ENCODE measurements at regions not wholly inside any gene's neighbourhood (a gene's known extent, or its start where the extent isn't known, plus 50 kb on each side); places are given as distances from the start of the nearest gene placed in this dataset.

- no peak overlapping the region for H3K9ac ChIP-seq (ENCODE audit: insufficient read depth, low read length)
- TF ChIP-seq CTCF (conservative IDR thresholded peaks at IDR 0.05 in 1 of 2, IDR thresholded peaks at IDR 0.05 in 1 of 2; ENCODE audit: low read depth in 1 of 2, low read length in 2 of 2): no peak
- TF ChIP-seq EZH2 (IDR thresholded peaks at IDR 0.05; ENCODE audit: low read length, missing control alignments): no peak
- H3K4me2 ChIP-seq (ENCODE audit: extremely low read depth, insufficient read depth, low read length): no peak overlapping the region
- no peaks in the 10 kb centered on the region for H3K9me3 ChIP-seq (ENCODE audit: control insufficient read depth, insufficient read depth, low read depth, low read length)
- no peaks in the 10 kb centered on the region for H3K36me3 ChIP-seq (ENCODE audit: control insufficient read depth, insufficient read depth, low read length)
- H3K27ac ChIP-seq (ENCODE audit: insufficient read depth, low read length): no peak overlapping the region
- no peak for DNase-seq (ENCODE audit: low read depth in 2 of 2)
- no peaks in the 10 kb centered on the region for H4K20me1 ChIP-seq (ENCODE audit: control insufficient read depth, extremely low read depth, insufficient read depth, low read length)
- H2AFZ ChIP-seq (ENCODE audit: low read length): no peak overlapping the region
- H3K4me1 ChIP-seq (ENCODE audit: control insufficient read depth, extremely low read depth, insufficient read depth, low read length): no peaks in the 10 kb centered on the region
- H3K4me3 ChIP-seq (replicated peaks in 1 of 4; ENCODE audit: control extremely low read depth in 1 of 4, insufficient read depth in 1 of 4, low read depth in 3 of 4, low read length in 4 of 4): no peak overlapping the region
- no peaks in the 10 kb centered on the region for H3K27me3 ChIP-seq (ENCODE audit: control insufficient read depth, insufficient read depth, low read length)
- H3K79me2 ChIP-seq (ENCODE audit: control insufficient read depth, insufficient read depth, low read length): no peaks in the 10 kb centered on the region
Measured at GRCh38 chr6:121000381-121000780, 333.9 kb downstream of the TBC1D32 start.

- no peak for TF ChIP-seq EZH2 (IDR thresholded peaks at IDR 0.05; ENCODE audit: low read length, missing control alignments)
- TF ChIP-seq CTCF (conservative IDR thresholded peaks at IDR 0.05 in 1 of 2, IDR thresholded peaks at IDR 0.05 in 1 of 2; ENCODE audit: low read depth in 1 of 2, low read length in 2 of 2): no peak
- Histone ChIP-seq H3K36me3 (ENCODE audit: control insufficient read depth, insufficient read depth, low read length) (no peaks in the 10 kb centered on the region), H4K20me1 (ENCODE audit: control insufficient read depth, extremely low read depth, insufficient read depth, low read length) (no peaks in the 10 kb centered on the region), H3K4me2 (ENCODE audit: extremely low read depth, insufficient read depth, low read length) (no peak overlapping the region), H3K27ac (ENCODE audit: insufficient read depth, low read length) (no peak overlapping the region), H3K9me3 (ENCODE audit: control insufficient read depth, insufficient read depth, low read depth, low read length) (no peaks in the 10 kb centered on the region), H3K79me2 (ENCODE audit: control insufficient read depth, insufficient read depth, low read length) (no peaks in the 10 kb centered on the region), H2AFZ (ENCODE audit: low read length) (no peak overlapping the region), H3K4me3 (replicated peaks in 1 of 4; ENCODE audit: control extremely low read depth in 1 of 4, insufficient read depth in 1 of 4, low read depth in 3 of 4, low read length in 4 of 4) (no peak overlapping the region), H3K9ac (ENCODE audit: insufficient read depth, low read length) (no peak overlapping the region), H3K4me1 (ENCODE audit: control insufficient read depth, extremely low read depth, insufficient read depth, low read length) (no peaks in the 10 kb centered on the region), H3K27me3 (ENCODE audit: control insufficient read depth, insufficient read depth, low read length) (no peaks in the 10 kb centered on the region)
- no peak for DNase-seq (ENCODE audit: low read depth in 2 of 2)
Measured at GRCh38 chr6:120996340-120996739, 337.9 kb downstream of the TBC1D32 start.

DNA sequence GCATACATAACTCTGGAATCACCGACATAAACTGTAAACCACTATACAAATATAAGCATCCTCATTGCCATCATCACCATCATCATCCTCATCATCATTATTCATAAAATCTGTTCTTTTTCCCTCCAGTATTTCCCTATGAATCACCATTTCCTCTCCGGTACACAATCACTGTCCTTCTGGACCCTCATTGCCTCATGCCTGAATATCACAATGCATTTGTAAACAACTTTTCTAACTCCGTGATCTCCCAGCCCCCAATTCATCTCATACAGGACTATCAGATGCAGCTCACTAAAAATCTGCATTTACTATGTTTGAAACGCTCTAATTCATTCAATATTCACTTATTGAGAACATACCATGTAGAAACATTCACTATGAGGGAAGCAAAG, 339.7 kb downstream of the TBC1D32 start:
- H3K4me1 ChIP-seq (ENCODE audit: control insufficient read depth, extremely low read depth, insufficient read depth, low read length): no peaks in the 10 kb centered on the region
- no peaks in the 10 kb centered on the region for H3K9me3 ChIP-seq (ENCODE audit: control insufficient read depth, insufficient read depth, low read depth, low read length)
- no peak for DNase-seq (ENCODE audit: low read depth in 2 of 2)
- no peak overlapping the region for H3K27ac ChIP-seq (ENCODE audit: insufficient read depth, low read length)
- H3K4me2 ChIP-seq (ENCODE audit: extremely low read depth, insufficient read depth, low read length): no peak overlapping the region
- H3K27me3 ChIP-seq (ENCODE audit: control insufficient read depth, insufficient read depth, low read length): no peaks in the 10 kb centered on the region
- no peaks in the 10 kb centered on the region for H4K20me1 ChIP-seq (ENCODE audit: control insufficient read depth, extremely low read depth, insufficient read depth, low read length)
- H3K36me3 ChIP-seq (ENCODE audit: control insufficient read depth, insufficient read depth, low read length): no peaks in the 10 kb centered on the region
- H3K4me3 ChIP-seq (replicated peaks in 1 of 4; ENCODE audit: control extremely low read depth in 1 of 4, insufficient read depth in 1 of 4, low read depth in 3 of 4, low read length in 4 of 4): no peak overlapping the region
- TF ChIP-seq CTCF (conservative IDR thresholded peaks at IDR 0.05 in 1 of 2, IDR thresholded peaks at IDR 0.05 in 1 of 2; ENCODE audit: low read depth in 1 of 2, low read length in 2 of 2) (no peak), EZH2 (IDR thresholded peaks at IDR 0.05; ENCODE audit: low read length, missing control alignments) (no peak)
- H3K79me2 ChIP-seq (ENCODE audit: control insufficient read depth, insufficient read depth, low read length): no peaks in the 10 kb centered on the region
- no peak overlapping the region for H2AFZ ChIP-seq (ENCODE audit: low read length)
- H3K9ac ChIP-seq (ENCODE audit: insufficient read depth, low read length): no peak overlapping the region
